ENCODE measurements at regions not wholly inside any gene's neighbourhood (a gene's known extent, or its start where the extent isn't known, plus 50 kb on each side); places are given as distances from the start of the nearest gene placed in this dataset.

DNA sequence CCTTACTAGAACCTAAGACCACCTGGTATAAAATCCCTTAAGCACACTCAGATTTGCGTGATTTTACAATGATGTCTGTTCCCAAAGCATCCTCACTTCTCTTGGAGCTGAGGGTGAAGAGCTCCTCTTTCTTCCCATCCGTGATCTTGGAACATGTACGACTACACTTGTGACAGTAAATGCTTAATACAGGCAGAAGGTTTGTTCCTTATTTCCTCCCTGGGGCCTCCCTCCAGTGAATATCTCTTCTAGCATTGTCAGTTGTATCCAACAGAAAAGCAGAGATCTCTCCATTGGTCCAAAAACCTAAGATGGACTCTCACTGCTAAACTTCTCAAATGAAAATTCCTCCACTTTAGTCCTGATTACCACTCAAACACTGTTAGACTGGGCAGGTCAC, 103.6 kb upstream of the VPREB1 start:
- H3K36me3 ChIP-seq (ENCODE audit: control insufficient read depth in 1 of 2, insufficient read depth in 2 of 2, low read length in 2 of 2) = no peaks in the 10 kb centered on the region
- H3K4me1 ChIP-seq (ENCODE audit: control insufficient read depth in 1 of 2, insufficient read depth in 2 of 2, low read length in 2 of 2) = no peaks in the 10 kb centered on the region
- H2BK5ac ChIP-seq (ENCODE audit: low read depth, low read length, poor library complexity) = no peak overlapping the region
- H3K79me1 ChIP-seq (ENCODE audit: low read length) = no peaks in the 10 kb centered on the region
- no peak overlapping the region for H4K91ac ChIP-seq (ENCODE audit: low read depth, low read length)
- H4K8ac ChIP-seq (ENCODE audit: low read depth, low read length) = no peak overlapping the region
- no peak overlapping the region for H3K4me3 ChIP-seq (ENCODE audit: low read depth, low read length)
- no peak for DNase-seq
- no peaks in the 10 kb centered on the region for H3K79me2 ChIP-seq (ENCODE audit: control insufficient read depth, insufficient read depth, low read length, poor library complexity)
- no peak overlapping the region for H3K14ac ChIP-seq (ENCODE audit: low read length)
- no peak overlapping the region for H2BK120ac ChIP-seq (ENCODE audit: insufficient read depth, low read length, poor library complexity)
- H3K9me3 ChIP-seq (ENCODE audit: insufficient read depth, low read depth, low read length) = no peaks in the 10 kb centered on the region
- H4K12ac ChIP-seq (ENCODE audit: low read depth, low read length) = no peak overlapping the region
- no peak overlapping the region for H3K27ac ChIP-seq (ENCODE audit: low read depth, low read length)
- H3K4ac ChIP-seq (ENCODE audit: low read depth, low read length) = no peak overlapping the region
- H2AFZ ChIP-seq (ENCODE audit: insufficient read depth, low read length, poor library complexity) = no peak overlapping the region
- H3K4me2 ChIP-seq (ENCODE audit: low read length) = no peak overlapping the region
- no peak overlapping the region for H3K23ac ChIP-seq (ENCODE audit: low read length)
- WGBS (ENCODE audit: extremely low coverage, insufficient coverage, insufficient read length) = no CpG with 5 or more reads among the region's 3 CpGs
- H2BK12ac ChIP-seq (ENCODE audit: low read length) = no peak overlapping the region
- no peak overlapping the region for H2AK5ac ChIP-seq (ENCODE audit: low read length)
- H3K18ac ChIP-seq (ENCODE audit: low read length) = no peak overlapping the region
- H3K9ac ChIP-seq (ENCODE audit: low read length) = no peak overlapping the region
- no peaks in the 10 kb centered on the region for H3K27me3 ChIP-seq (ENCODE audit: insufficient read depth, low read length)

GRCh38 chr22:22139364-22139763, 105.2 kb upstream of the VPREB1 start:
- Histone ChIP-seq H4K91ac (ENCODE audit: low read depth, low read length) (no peak overlapping the region), H3K18ac (ENCODE audit: low read length) (no peak overlapping the region), H3K79me1 (ENCODE audit: low read length) (no peaks in the 10 kb centered on the region), H3K4me2 (ENCODE audit: low read length) (no peak overlapping the region), H3K9ac (ENCODE audit: low read length) (no peak overlapping the region), H3K23ac (ENCODE audit: low read length) (no peak overlapping the region), H3K4me1 (ENCODE audit: control insufficient read depth in 1 of 2, insufficient read depth in 2 of 2, low read length in 2 of 2) (no peaks in the 10 kb centered on the region), H3K9me3 (ENCODE audit: insufficient read depth, low read depth, low read length) (no peaks in the 10 kb centered on the region), H3K14ac (ENCODE audit: low read length) (no peak overlapping the region), H3K27ac (ENCODE audit: low read depth, low read length) (no peak overlapping the region), H2BK120ac (ENCODE audit: insufficient read depth, low read length, poor library complexity) (no peak overlapping the region), H2BK12ac (ENCODE audit: low read length) (no peak overlapping the region), H2AK5ac (ENCODE audit: low read length) (no peak overlapping the region), H3K27me3 (ENCODE audit: insufficient read depth, low read length) (no peaks in the 10 kb centered on the region), H3K4me3 (ENCODE audit: low read depth, low read length) (no peak overlapping the region), H4K12ac (ENCODE audit: low read depth, low read length) (no peak overlapping the region), H2AFZ (ENCODE audit: insufficient read depth, low read length, poor library complexity) (no peak overlapping the region), H3K4ac (ENCODE audit: low read depth, low read length) (no peak overlapping the region), H3K79me2 (ENCODE audit: control insufficient read depth, insufficient read depth, low read length, poor library complexity) (no peaks in the 10 kb centered on the region), H2BK5ac (ENCODE audit: low read depth, low read length, poor library complexity) (no peak overlapping the region), H3K36me3 (ENCODE audit: control insufficient read depth in 1 of 2, insufficient read depth in 2 of 2, low read length in 2 of 2) (no peaks in the 10 kb centered on the region), H4K8ac (ENCODE audit: low read depth, low read length) (no peak overlapping the region)
- DNase-seq = no peak
- WGBS (ENCODE audit: extremely low coverage, insufficient coverage, insufficient read length) = no CpG with 5 or more reads among the region's 1 CpG

- no peaks in the 10 kb centered on the region for H3K79me1 ChIP-seq (ENCODE audit: low read length)
- no peak overlapping the region for H2BK5ac ChIP-seq (ENCODE audit: low read depth, low read length, poor library complexity)
- no peaks in the 10 kb centered on the region for H3K9me3 ChIP-seq (ENCODE audit: insufficient read depth, low read depth, low read length)
- no peak overlapping the region for H2AFZ ChIP-seq (ENCODE audit: insufficient read depth, low read length, poor library complexity)
- DNase-seq = no peak
- no peak overlapping the region for H4K91ac ChIP-seq (ENCODE audit: low read depth, low read length)
- H2AK5ac ChIP-seq (ENCODE audit: low read length) = no peak overlapping the region
- no peak overlapping the region for H4K12ac ChIP-seq (ENCODE audit: low read depth, low read length)
- H3K4me2 ChIP-seq (ENCODE audit: low read length) = no peak overlapping the region
- no peaks in the 10 kb centered on the region for H3K36me3 ChIP-seq (ENCODE audit: control insufficient read depth in 1 of 2, insufficient read depth in 2 of 2, low read length in 2 of 2)
- no peak overlapping the region for H3K18ac ChIP-seq (ENCODE audit: low read length)
- H3K4me1 ChIP-seq (ENCODE audit: control insufficient read depth in 1 of 2, insufficient read depth in 2 of 2, low read length in 2 of 2) = no peaks in the 10 kb centered on the region
- H3K27ac ChIP-seq (ENCODE audit: low read depth, low read length) = no peak overlapping the region
- H3K14ac ChIP-seq (ENCODE audit: low read length) = no peak overlapping the region
- no peak overlapping the region for H3K9ac ChIP-seq (ENCODE audit: low read length)
- no peaks in the 10 kb centered on the region for H3K79me2 ChIP-seq (ENCODE audit: control insufficient read depth, insufficient read depth, low read length, poor library complexity)
- H3K4ac ChIP-seq (ENCODE audit: low read depth, low read length) = no peak overlapping the region
- no peak overlapping the region for H4K8ac ChIP-seq (ENCODE audit: low read depth, low read length)
- H3K4me3 ChIP-seq (ENCODE audit: low read depth, low read length) = no peak overlapping the region
- H2BK120ac ChIP-seq (ENCODE audit: insufficient read depth, low read length, poor library complexity) = no peak overlapping the region
- no CpG with 5 or more reads among the region's 1 CpG for WGBS (ENCODE audit: extremely low coverage, insufficient coverage, insufficient read length)
- no peak overlapping the region for H2BK12ac ChIP-seq (ENCODE audit: low read length)
- H3K27me3 ChIP-seq (ENCODE audit: insufficient read depth, low read length) = no peaks in the 10 kb centered on the region
- H3K23ac ChIP-seq (ENCODE audit: low read length) = no peak overlapping the region
These were observed 105.7 kb upstream of the VPREB1 start for GRCh38 chr22:22138915-22139314.

GRCh38 chr22:22137891-22138290, 106.7 kb upstream of the VPREB1 start:
- no peak overlapping the region for H2BK120ac ChIP-seq (ENCODE audit: insufficient read depth, low read length, poor library complexity)
- no peaks in the 10 kb centered on the region for H3K4me1 ChIP-seq (ENCODE audit: control insufficient read depth in 1 of 2, insufficient read depth in 2 of 2, low read length in 2 of 2)
- H3K27ac ChIP-seq (ENCODE audit: low read depth, low read length) = no peak overlapping the region
- H3K36me3 ChIP-seq (ENCODE audit: control insufficient read depth in 1 of 2, insufficient read depth in 2 of 2, low read length in 2 of 2) = no peaks in the 10 kb centered on the region
- H3K9me3 ChIP-seq (ENCODE audit: insufficient read depth, low read depth, low read length) = no peaks in the 10 kb centered on the region
- no peak overlapping the region for H4K91ac ChIP-seq (ENCODE audit: low read depth, low read length)
- H3K4me2 ChIP-seq (ENCODE audit: low read length) = no peak overlapping the region
- H3K79me2 ChIP-seq (ENCODE audit: control insufficient read depth, insufficient read depth, low read length, poor library complexity) = no peaks in the 10 kb centered on the region
- H3K18ac ChIP-seq (ENCODE audit: low read length) = no peak overlapping the region
- no peak overlapping the region for H2AK5ac ChIP-seq (ENCODE audit: low read length)
- H4K12ac ChIP-seq (ENCODE audit: low read depth, low read length) = no peak overlapping the region
- DNase-seq = no peak
- H3K9ac ChIP-seq (ENCODE audit: low read length) = no peak overlapping the region
- no peak overlapping the region for H2BK5ac ChIP-seq (ENCODE audit: low read depth, low read length, poor library complexity)
- H2BK12ac ChIP-seq (ENCODE audit: low read length) = no peak overlapping the region
- no peak overlapping the region for H3K14ac ChIP-seq (ENCODE audit: low read length)
- H3K79me1 ChIP-seq (ENCODE audit: low read length) = no peaks in the 10 kb centered on the region
- no peak overlapping the region for H3K4me3 ChIP-seq (ENCODE audit: low read depth, low read length)
- no peak overlapping the region for H2AFZ ChIP-seq (ENCODE audit: insufficient read depth, low read length, poor library complexity)
- WGBS (ENCODE audit: extremely low coverage, insufficient coverage, insufficient read length) = no CpG with 5 or more reads among the region's 2 CpGs
- no peaks in the 10 kb centered on the region for H3K27me3 ChIP-seq (ENCODE audit: insufficient read depth, low read length)
- H3K23ac ChIP-seq (ENCODE audit: low read length) = no peak overlapping the region
- no peak overlapping the region for H4K8ac ChIP-seq (ENCODE audit: low read depth, low read length)
- no peak overlapping the region for H3K4ac ChIP-seq (ENCODE audit: low read depth, low read length)

Measured in trophoblast cell (in vitro differentiated cells and primary cell).